ENCODE measurements at regions not wholly inside any gene's neighbourhood (a gene's known extent, or its start where the extent isn't known, plus 50 kb on each side); places are given as distances from the start of the nearest gene placed in this dataset.

DNA sequence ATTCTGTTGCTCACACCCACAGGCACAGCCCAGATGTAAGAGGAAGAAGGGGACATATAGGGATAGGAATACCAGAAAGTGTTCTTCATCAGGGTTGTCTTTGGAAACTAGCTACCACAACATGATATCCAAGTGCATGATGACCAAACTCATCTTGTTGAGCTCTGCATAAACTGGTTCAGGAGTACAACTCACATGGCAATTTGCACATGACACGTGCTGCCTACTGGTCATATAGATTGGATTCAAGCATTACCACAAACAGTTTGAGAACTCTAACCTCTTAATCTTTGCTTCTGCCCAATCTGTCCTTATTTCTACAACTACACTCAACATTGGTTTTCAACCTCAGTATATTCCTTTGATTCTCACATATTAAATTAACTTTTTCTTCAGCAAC, 184.7 kb upstream of the PCSK2 start:
- WGBS (ENCODE audit: extremely low coverage, insufficient coverage, insufficient read length), result no CpG with 5 or more reads among the region's 1 CpG
- no peak overlapping the region for H2BK12ac ChIP-seq (ENCODE audit: low read length)
- H3K4me3 ChIP-seq (ENCODE audit: low read depth, low read length), result no peak overlapping the region
- H3K23ac ChIP-seq (ENCODE audit: low read length), result no peak overlapping the region
- no peak overlapping the region for H2BK120ac ChIP-seq (ENCODE audit: insufficient read depth, low read length, poor library complexity)
- H3K14ac ChIP-seq (ENCODE audit: low read length), result no peak overlapping the region
- no peak for DNase-seq
- H2AK5ac ChIP-seq (ENCODE audit: low read length), result no peak overlapping the region
- H3K79me1 ChIP-seq (ENCODE audit: low read length), result no peaks in the 10 kb centered on the region
- H3K27me3 ChIP-seq (ENCODE audit: insufficient read depth, low read length), result no peaks in the 10 kb centered on the region
- H3K9me3 ChIP-seq (ENCODE audit: insufficient read depth, low read depth, low read length), result peaks cover 3% of the 10 kb centered on the region
- H3K36me3 ChIP-seq (ENCODE audit: control insufficient read depth in 1 of 2, insufficient read depth in 2 of 2, low read length in 2 of 2), result no peaks in the 10 kb centered on the region
- no peak overlapping the region for H3K18ac ChIP-seq (ENCODE audit: low read length)
- H3K79me2 ChIP-seq (ENCODE audit: control insufficient read depth, insufficient read depth, low read length, poor library complexity), result no peaks in the 10 kb centered on the region
- no peak overlapping the region for H4K12ac ChIP-seq (ENCODE audit: low read depth, low read length)
- H3K4ac ChIP-seq (ENCODE audit: low read depth, low read length), result no peak overlapping the region
- H2BK5ac ChIP-seq (ENCODE audit: low read depth, low read length, poor library complexity), result no peak overlapping the region
- no peak overlapping the region for H2AFZ ChIP-seq (ENCODE audit: insufficient read depth, low read length, poor library complexity)
- H3K4me1 ChIP-seq (ENCODE audit: control insufficient read depth in 1 of 2, insufficient read depth in 2 of 2, low read length in 2 of 2), result no peaks in the 10 kb centered on the region
- no peak overlapping the region for H4K91ac ChIP-seq (ENCODE audit: low read depth, low read length)
- H3K9ac ChIP-seq (ENCODE audit: low read length), result no peak overlapping the region
- H4K8ac ChIP-seq (ENCODE audit: low read depth, low read length), result no peak overlapping the region
- no peak overlapping the region for H3K4me2 ChIP-seq (ENCODE audit: low read length)
- no peak overlapping the region for H3K27ac ChIP-seq (ENCODE audit: low read depth, low read length)

DNA sequence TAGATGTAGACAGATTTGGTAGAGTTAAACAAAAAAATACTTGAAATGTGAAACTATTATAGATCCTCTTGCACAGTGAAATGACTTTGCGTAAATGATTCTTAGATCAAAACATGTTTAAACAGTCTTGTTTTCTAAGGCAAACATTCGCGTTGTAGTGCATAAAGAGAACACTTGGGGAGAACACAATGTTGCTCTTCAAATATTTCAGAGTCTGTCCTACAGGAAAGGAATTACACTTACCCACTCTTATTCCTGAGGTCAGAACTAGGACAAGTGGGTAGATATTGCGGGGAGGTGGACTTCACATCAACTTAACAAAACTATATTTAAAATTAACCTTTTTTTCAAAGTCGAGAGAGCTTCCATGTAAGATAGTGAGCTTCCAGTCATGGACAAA, 183.5 kb upstream of the PCSK2 start:
- no peak overlapping the region for H3K9ac ChIP-seq (ENCODE audit: low read length)
- H4K8ac ChIP-seq (ENCODE audit: low read depth, low read length), result no peak overlapping the region
- no peaks in the 10 kb centered on the region for H3K79me2 ChIP-seq (ENCODE audit: control insufficient read depth, insufficient read depth, low read length, poor library complexity)
- H3K18ac ChIP-seq (ENCODE audit: low read length), result no peak overlapping the region
- H3K27ac ChIP-seq (ENCODE audit: low read depth, low read length), result no peak overlapping the region
- H2AFZ ChIP-seq (ENCODE audit: insufficient read depth, low read length, poor library complexity), result no peak overlapping the region
- H3K9me3 ChIP-seq (ENCODE audit: insufficient read depth, low read depth, low read length), result peaks cover 3% of the 10 kb centered on the region
- no peak overlapping the region for H3K4me2 ChIP-seq (ENCODE audit: low read length)
- H3K36me3 ChIP-seq (ENCODE audit: control insufficient read depth in 1 of 2, insufficient read depth in 2 of 2, low read length in 2 of 2), result no peaks in the 10 kb centered on the region
- H3K4ac ChIP-seq (ENCODE audit: low read depth, low read length), result no peak overlapping the region
- H2BK12ac ChIP-seq (ENCODE audit: low read length), result no peak overlapping the region
- no peak overlapping the region for H2BK120ac ChIP-seq (ENCODE audit: insufficient read depth, low read length, poor library complexity)
- no peak overlapping the region for H3K4me3 ChIP-seq (ENCODE audit: low read depth, low read length)
- no peak overlapping the region for H4K91ac ChIP-seq (ENCODE audit: low read depth, low read length)
- H4K12ac ChIP-seq (ENCODE audit: low read depth, low read length), result no peak overlapping the region
- H3K4me1 ChIP-seq (ENCODE audit: control insufficient read depth in 1 of 2, insufficient read depth in 2 of 2, low read length in 2 of 2), result no peaks in the 10 kb centered on the region
- no peaks in the 10 kb centered on the region for H3K27me3 ChIP-seq (ENCODE audit: insufficient read depth, low read length)
- H2AK5ac ChIP-seq (ENCODE audit: low read length), result no peak overlapping the region
- H3K14ac ChIP-seq (ENCODE audit: low read length), result no peak overlapping the region
- no peak for DNase-seq
- no peak overlapping the region for H2BK5ac ChIP-seq (ENCODE audit: low read depth, low read length, poor library complexity)
- WGBS (ENCODE audit: extremely low coverage, insufficient coverage, insufficient read length), result no CpG with 5 or more reads among the region's 5 CpGs
- H3K23ac ChIP-seq (ENCODE audit: low read length), result no peak overlapping the region
- no peaks in the 10 kb centered on the region for H3K79me1 ChIP-seq (ENCODE audit: low read length)

DNA sequence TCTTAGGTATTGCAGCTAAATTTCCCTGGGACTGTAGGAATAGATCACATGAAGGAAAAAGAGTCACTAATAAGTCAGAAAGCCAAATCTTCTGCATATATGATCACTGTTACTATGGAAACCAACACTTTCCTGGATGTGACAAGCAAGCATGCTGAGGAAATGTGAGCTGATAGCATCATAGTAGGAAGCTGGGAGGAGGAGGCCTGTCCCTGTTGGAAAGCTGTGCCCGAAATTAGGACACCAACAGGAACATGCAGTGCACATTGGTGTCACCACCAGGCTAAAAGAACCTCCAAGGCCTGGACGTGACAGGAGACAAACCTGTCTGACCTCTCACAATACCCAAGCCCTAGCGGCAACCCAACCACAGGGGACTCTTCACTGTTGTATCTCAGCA, 181.9 kb upstream of the PCSK2 start:
- H3K4me3 ChIP-seq (ENCODE audit: low read depth, low read length), result no peak overlapping the region
- no peaks in the 10 kb centered on the region for H3K79me1 ChIP-seq (ENCODE audit: low read length)
- no peak overlapping the region for H2BK5ac ChIP-seq (ENCODE audit: low read depth, low read length, poor library complexity)
- no peak overlapping the region for H4K91ac ChIP-seq (ENCODE audit: low read depth, low read length)
- H3K4me1 ChIP-seq (ENCODE audit: control insufficient read depth in 1 of 2, insufficient read depth in 2 of 2, low read length in 2 of 2), result no peaks in the 10 kb centered on the region
- H2AFZ ChIP-seq (ENCODE audit: insufficient read depth, low read length, poor library complexity), result no peak overlapping the region
- no peaks in the 10 kb centered on the region for H3K27me3 ChIP-seq (ENCODE audit: insufficient read depth, low read length)
- H2BK120ac ChIP-seq (ENCODE audit: insufficient read depth, low read length, poor library complexity), result no peak overlapping the region
- H2BK12ac ChIP-seq (ENCODE audit: low read length), result no peak overlapping the region
- H3K14ac ChIP-seq (ENCODE audit: low read length), result no peak overlapping the region
- no peak for DNase-seq
- no peak overlapping the region for H3K4me2 ChIP-seq (ENCODE audit: low read length)
- no peak overlapping the region for H3K18ac ChIP-seq (ENCODE audit: low read length)
- H2AK5ac ChIP-seq (ENCODE audit: low read length), result no peak overlapping the region
- no peak overlapping the region for H3K4ac ChIP-seq (ENCODE audit: low read depth, low read length)
- H3K23ac ChIP-seq (ENCODE audit: low read length), result no peak overlapping the region
- no peak overlapping the region for H3K27ac ChIP-seq (ENCODE audit: low read depth, low read length)
- no CpG with 5 or more reads among the region's 3 CpGs for WGBS (ENCODE audit: extremely low coverage, insufficient coverage, insufficient read length)
- H4K8ac ChIP-seq (ENCODE audit: low read depth, low read length), result no peak overlapping the region
- no peaks in the 10 kb centered on the region for H3K36me3 ChIP-seq (ENCODE audit: control insufficient read depth in 1 of 2, insufficient read depth in 2 of 2, low read length in 2 of 2)
- peaks cover 3% of the 10 kb centered on the region for H3K9me3 ChIP-seq (ENCODE audit: insufficient read depth, low read depth, low read length)
- no peaks in the 10 kb centered on the region for H3K79me2 ChIP-seq (ENCODE audit: control insufficient read depth, insufficient read depth, low read length, poor library complexity)
- H3K9ac ChIP-seq (ENCODE audit: low read length), result no peak overlapping the region
- H4K12ac ChIP-seq (ENCODE audit: low read depth, low read length), result no peak overlapping the region

DNA sequence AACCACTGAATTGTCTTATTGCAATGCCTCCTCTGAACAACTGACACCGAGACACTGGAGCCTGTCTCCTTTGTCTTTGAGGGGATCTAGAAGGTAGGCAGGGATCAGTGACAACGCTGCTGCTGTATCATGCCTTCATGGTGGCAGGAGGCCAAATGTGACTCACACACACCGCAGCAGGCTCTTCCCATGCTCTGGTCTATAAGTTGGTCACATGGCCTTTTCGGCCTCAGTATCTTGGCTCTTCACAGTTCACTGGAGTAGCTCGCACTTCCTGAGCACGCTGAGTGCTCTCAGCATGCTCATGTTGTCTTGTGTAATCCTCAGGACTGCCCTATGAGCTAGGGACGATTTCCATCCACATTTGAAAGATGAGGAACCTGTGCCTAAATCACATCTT, 167.4 kb upstream of the PCSK2 start:
- Histone ChIP-seq H4K8ac (ENCODE audit: low read depth, low read length) (no peak overlapping the region), H3K4me3 (ENCODE audit: low read depth, low read length) (no peak overlapping the region), H3K79me1 (ENCODE audit: low read length) (no peaks in the 10 kb centered on the region), H2BK12ac (ENCODE audit: low read length) (no peak overlapping the region), H3K14ac (ENCODE audit: low read length) (no peak overlapping the region), H3K27ac (ENCODE audit: low read depth, low read length) (no peak overlapping the region), H3K18ac (ENCODE audit: low read length) (no peak overlapping the region), H3K79me2 (ENCODE audit: control insufficient read depth, insufficient read depth, low read length, poor library complexity) (no peaks in the 10 kb centered on the region), H4K91ac (ENCODE audit: low read depth, low read length) (no peak overlapping the region), H3K9me3 (ENCODE audit: insufficient read depth, low read depth, low read length) (peaks cover 14% of the 10 kb centered on the region), H2BK120ac (ENCODE audit: insufficient read depth, low read length, poor library complexity) (no peak overlapping the region), H3K27me3 (ENCODE audit: insufficient read depth, low read length) (no peaks in the 10 kb centered on the region), H2BK5ac (ENCODE audit: low read depth, low read length, poor library complexity) (no peak overlapping the region), H2AK5ac (ENCODE audit: low read length) (no peak overlapping the region), H3K4me2 (ENCODE audit: low read length) (no peak overlapping the region), H3K4me1 (ENCODE audit: control insufficient read depth in 1 of 2, insufficient read depth in 2 of 2, low read length in 2 of 2) (peaks cover 0 to 2% of the 10 kb centered on the region in 2 experiments), H2AFZ (ENCODE audit: insufficient read depth, low read length, poor library complexity) (no peak overlapping the region), H3K23ac (ENCODE audit: low read length) (no peak overlapping the region), H4K12ac (ENCODE audit: low read depth, low read length) (no peak overlapping the region), H3K4ac (ENCODE audit: low read depth, low read length) (no peak overlapping the region), H3K36me3 (ENCODE audit: control insufficient read depth in 1 of 2, insufficient read depth in 2 of 2, low read length in 2 of 2) (no peaks in the 10 kb centered on the region), H3K9ac (ENCODE audit: low read length) (no peak overlapping the region)
- DNase-seq, result no peak
- WGBS (ENCODE audit: extremely low coverage, insufficient coverage, insufficient read length), result no CpG with 5 or more reads among the region's 7 CpGs
